GM10266 (cell line): ENCODE measurements at regions not wholly inside any gene's neighbourhood (a gene's known extent, or its start where the extent isn't known, plus 50 kb on each side); places are given as distances from the start of the nearest gene placed in this dataset.

Experiments used
- DNase-seq: peaks from one replicate; pipeline ENCODE4 v3.0.0; 2012; ENCODE audit errors: extremely low spot score
- CTCF ChIP-seq: IDR thresholded peaks from 2 replicates; pipeline ENCODE4 v1.5.1; 2012; ENCODE audit warnings: mild to moderate bottlenecking, low read depth; ENCODE audit not compliant: control insufficient read depth, insufficient read depth; ENCODE audit errors: missing control alignments

GRCh38 chr20:51108638-51109363 is 85.9 kb upstream of the KCNG1 start:
- DNase-seq, result no peak
- TF ChIP-seq CTCF, result no peak

GRCh38 chr20:51106011-51106410 is 83.1 kb upstream of the KCNG1 start:
- DNase-seq, result no peak
- no peak for TF ChIP-seq CTCF

DNA sequence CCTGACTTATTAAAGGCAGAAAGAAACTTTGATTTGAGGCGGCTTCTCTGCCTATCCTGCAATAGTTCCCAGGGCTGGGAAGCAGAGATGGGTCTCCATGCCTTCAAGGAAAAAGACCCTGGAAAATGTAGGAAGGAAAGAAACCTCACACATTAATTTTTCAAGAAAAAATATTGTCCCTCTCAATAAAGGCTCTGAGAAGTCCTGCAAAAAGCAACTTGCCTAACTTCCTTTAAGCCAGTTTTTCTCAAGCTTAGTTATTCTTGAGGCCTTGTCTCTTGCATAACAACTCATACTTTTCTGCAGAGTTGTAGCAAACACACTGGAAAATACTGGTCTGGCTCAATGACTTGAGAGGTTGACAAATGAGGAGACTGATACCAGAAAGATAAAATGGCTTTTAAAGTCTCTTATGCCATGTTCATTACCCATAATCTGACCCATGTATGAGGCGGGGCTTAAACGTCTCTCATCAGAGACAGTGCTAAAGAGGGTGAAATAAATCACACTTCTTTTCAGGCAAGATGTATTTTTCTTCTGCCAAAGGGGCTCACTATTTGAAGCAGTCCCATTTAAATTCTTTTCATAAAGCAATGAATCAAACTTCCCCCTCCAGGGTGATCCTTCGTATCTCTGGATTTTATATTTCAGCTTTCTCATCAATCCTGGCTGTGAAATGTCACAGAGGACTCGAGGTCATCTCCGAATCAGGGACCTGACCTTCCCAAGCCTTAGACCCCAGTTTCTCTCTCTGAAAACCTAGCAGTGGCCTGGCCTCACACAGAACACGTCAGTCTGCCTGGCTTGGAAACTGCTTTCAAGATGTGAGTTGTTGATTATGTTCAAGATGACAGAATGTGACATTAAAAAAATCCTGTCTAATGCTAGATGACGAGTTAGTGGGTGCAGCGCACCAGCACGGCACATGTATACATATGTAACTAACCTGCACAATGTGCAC is 82.3 kb upstream of the KCNG1 start:
- TF ChIP-seq CTCF, result no peak
- no peak for DNase-seq

- no peak for DNase-seq
- TF ChIP-seq CTCF, result no peak
Observed at GRCh38 chr20:51100617-51101016, 77.7 kb upstream of the KCNG1 start.

DNA sequence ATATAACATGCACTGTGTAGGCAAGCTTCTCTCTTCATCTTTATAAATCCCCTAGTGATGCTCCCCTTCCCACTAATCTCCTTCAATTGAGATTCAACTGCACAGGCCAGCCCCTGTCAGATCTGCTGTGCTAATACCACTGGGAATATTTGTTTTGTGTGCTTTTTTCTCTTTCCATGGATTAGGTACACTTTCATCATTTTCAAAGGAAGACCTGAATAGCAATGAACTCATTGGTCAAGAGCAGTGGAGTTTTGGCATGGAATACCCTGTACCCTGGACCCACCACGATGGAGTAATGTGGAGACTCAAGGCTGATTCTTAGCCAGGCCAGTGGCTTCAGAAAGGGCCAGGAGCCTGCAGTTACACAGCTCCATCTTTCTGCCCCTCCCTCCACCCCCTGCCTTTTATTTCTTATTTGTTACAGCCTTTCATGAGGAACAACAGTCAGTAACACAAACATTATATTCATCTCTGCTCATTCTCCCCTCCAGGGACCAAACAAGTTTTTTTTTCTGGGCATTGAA is 75.4 kb upstream of the KCNG1 start:
- TF ChIP-seq CTCF, result no peak
- no peak for DNase-seq

- no peak for TF ChIP-seq CTCF
- DNase-seq, result no peak
Observed at GRCh38 chr20:51097351-51098120, 74.6 kb upstream of the KCNG1 start.
